IMR-90 (cell line): ENCODE measurements at regions not wholly inside any gene's neighbourhood (a gene's known extent, or its start where the extent isn't known, plus 50 kb on each side); places are given as distances from the start of the nearest gene placed in this dataset.

Experiments used
- POLR2A ChIP-seq: IDR thresholded peaks from 2 replicates; pipeline ENCODE4 v1.6.1; 2012; ENCODE audit warnings: mild to moderate bottlenecking, low read depth, low read length
- TF ChIP-seq, protein P1 (sequence below): conservative IDR thresholded peaks from 2 replicates; pipeline ENCODE4 v1.5.1; 2012; ENCODE audit warnings: mild to moderate bottlenecking, low read depth, low read length, improper control_type of control experiment

DNA sequence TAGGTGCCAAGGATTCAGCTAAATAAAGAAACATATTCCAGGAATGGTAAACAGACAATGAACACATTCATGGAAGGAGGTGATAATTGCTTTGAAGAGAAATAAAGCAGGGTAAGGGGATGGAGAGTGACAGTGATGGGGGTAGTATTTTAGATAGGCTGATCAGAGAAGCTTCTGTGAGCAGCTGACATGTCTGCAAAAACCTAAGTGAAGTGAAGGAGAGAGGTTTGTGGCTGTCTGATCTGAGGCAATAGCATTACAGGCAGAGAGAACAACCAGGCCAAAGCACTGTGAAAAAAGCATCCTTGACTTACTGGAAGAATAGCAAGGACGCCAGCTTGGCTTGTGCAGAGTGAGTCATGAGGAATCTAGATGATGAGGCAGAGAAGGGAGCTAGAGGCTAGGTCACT lies 271.9 kb upstream of the GATB start:
- TF ChIP-seq POLR2A: no peak
- TF ChIP-seq, protein P1, sequence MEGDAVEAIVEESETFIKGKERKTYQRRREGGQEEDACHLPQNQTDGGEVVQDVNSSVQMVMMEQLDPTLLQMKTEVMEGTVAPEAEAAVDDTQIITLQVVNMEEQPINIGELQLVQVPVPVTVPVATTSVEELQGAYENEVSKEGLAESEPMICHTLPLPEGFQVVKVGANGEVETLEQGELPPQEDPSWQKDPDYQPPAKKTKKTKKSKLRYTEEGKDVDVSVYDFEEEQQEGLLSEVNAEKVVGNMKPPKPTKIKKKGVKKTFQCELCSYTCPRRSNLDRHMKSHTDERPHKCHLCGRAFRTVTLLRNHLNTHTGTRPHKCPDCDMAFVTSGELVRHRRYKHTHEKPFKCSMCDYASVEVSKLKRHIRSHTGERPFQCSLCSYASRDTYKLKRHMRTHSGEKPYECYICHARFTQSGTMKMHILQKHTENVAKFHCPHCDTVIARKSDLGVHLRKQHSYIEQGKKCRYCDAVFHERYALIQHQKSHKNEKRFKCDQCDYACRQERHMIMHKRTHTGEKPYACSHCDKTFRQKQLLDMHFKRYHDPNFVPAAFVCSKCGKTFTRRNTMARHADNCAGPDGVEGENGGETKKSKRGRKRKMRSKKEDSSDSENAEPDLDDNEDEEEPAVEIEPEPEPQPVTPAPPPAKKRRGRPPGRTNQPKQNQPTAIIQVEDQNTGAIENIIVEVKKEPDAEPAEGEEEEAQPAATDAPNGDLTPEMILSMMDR: no peak
